ENCODE measurements at regions not wholly inside any gene's neighbourhood (a gene's known extent, or its start where the extent isn't known, plus 50 kb on each side); places are given as distances from the start of the nearest gene placed in this dataset.

- ChIA-PET RAD21 (ENCODE audit: low non-redundant PET in 1 of 2, low total read pairs in 2 of 2, uncharacterized antibody in 2 of 2, unreplicated experiment in 2 of 2) (no interaction called here), CTCF (no interaction called here)
- no peak for DNase-seq (ENCODE audit: low read depth, low spot score)
Measured at GRCh38 chr9:87442451-87442850, 55.2 kb upstream of the DAPK1 start.

More at GRCh38 chr9:87442451-87442850, 55.2 kb upstream of the DAPK1 start:
- H4K20me1 ChIP-seq (ENCODE audit: insufficient read depth), result no peaks in the 10 kb centered on the region
- no peaks in the 10 kb centered on the region for H3K4me1 ChIP-seq (ENCODE audit: control insufficient read depth in 1 of 2, insufficient read depth in 2 of 2, low read length in 2 of 2)
- no peak overlapping the region for H3K4me2 ChIP-seq (ENCODE audit: low read length)
- H3K9me3 ChIP-seq (ENCODE audit: control insufficient read depth in 1 of 2, insufficient read depth in 1 of 2, low read depth in 1 of 2, low read length in 2 of 2), result no peaks in the 10 kb centered on the region
- H3K27ac ChIP-seq (ENCODE audit: low read depth, low read length), result no peak overlapping the region
- H3K9ac ChIP-seq (ENCODE audit: low read length), result no peak overlapping the region
- TF ChIP-seq POLR2AphosphoS5 (IDR thresholded peaks at IDR 0.05; ENCODE audit: low read depth, low read length) (no peak), ZNF274 (IDR thresholded peaks at IDR 0.05; ENCODE audit: low read depth, low read length) (no peak), JUND (IDR thresholded peaks at IDR 0.05) (no peak), EGR1 (IDR thresholded peaks at IDR 0.05; ENCODE audit: low read depth) (no peak), ZFX (IDR thresholded peaks at IDR 0.05) (no peak), CBX3 (IDR thresholded peaks at IDR 0.05; ENCODE audit: low read depth) (no peak), SRF (IDR thresholded peaks at IDR 0.05; ENCODE audit: low read depth) (no peak), RAD21 (IDR thresholded peaks at IDR 0.05; ENCODE audit: low read depth) (no peak), EZH2phosphoT487 (IDR thresholded peaks at IDR 0.05; ENCODE audit: borderline replicate concordance) (no peak), TCF7L2 (IDR thresholded peaks at IDR 0.05; ENCODE audit: borderline replicate concordance, extremely low read depth, insufficient read depth, insufficient read length) (no peak), REST (IDR thresholded peaks at IDR 0.05; ENCODE audit: low read depth) (no peak), CTCF (IDR thresholded peaks at IDR 0.05 in 2 of 3, conservative IDR thresholded peaks at IDR 0.05 in 1 of 3; ENCODE audit: borderline replicate concordance in 1 of 3, insufficient read depth in 1 of 3, low read depth in 2 of 3, low read length in 2 of 3) (no peak), POLR2A (IDR thresholded peaks at IDR 0.05; ENCODE audit: borderline replicate concordance, extremely low read depth, insufficient read depth, insufficient read length) (no peak), SP1 (IDR thresholded peaks at IDR 0.05; ENCODE audit: low read depth) (no peak), EZH2 (IDR thresholded peaks at IDR 0.05) (no peak), MAX (IDR thresholded peaks at IDR 0.05) (no peak)
- TF ChIP-seq, protein P1, sequence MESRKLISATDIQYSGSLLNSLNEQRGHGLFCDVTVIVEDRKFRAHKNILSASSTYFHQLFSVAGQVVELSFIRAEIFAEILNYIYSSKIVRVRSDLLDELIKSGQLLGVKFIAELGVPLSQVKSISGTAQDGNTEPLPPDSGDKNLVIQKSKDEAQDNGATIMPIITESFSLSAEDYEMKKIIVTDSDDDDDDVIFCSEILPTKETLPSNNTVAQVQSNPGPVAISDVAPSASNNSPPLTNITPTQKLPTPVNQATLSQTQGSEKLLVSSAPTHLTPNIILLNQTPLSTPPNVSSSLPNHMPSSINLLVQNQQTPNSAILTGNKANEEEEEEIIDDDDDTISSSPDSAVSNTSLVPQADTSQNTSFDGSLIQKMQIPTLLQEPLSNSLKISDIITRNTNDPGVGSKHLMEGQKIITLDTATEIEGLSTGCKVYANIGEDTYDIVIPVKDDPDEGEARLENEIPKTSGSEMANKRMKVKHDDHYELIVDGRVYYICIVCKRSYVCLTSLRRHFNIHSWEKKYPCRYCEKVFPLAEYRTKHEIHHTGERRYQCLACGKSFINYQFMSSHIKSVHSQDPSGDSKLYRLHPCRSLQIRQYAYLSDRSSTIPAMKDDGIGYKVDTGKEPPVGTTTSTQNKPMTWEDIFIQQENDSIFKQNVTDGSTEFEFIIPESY (IDR thresholded peaks at IDR 0.05; ENCODE audit: extremely low read depth, insufficient replicate concordance, low read length), result no peak
- TF ChIP-seq, protein P2, sequence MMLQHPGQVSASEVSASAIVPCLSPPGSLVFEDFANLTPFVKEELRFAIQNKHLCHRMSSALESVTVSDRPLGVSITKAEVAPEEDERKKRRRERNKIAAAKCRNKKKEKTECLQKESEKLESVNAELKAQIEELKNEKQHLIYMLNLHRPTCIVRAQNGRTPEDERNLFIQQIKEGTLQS (IDR thresholded peaks at IDR 0.05), result no peak
- H3K79me2 ChIP-seq (ENCODE audit: insufficient read depth, low read length), result no peaks in the 10 kb centered on the region
- no peak for ATAC-seq
- BruUV-seq (replicated peaks), result no TSS peak
- intact Hi-C loops (cut with micrococcal nuclease), result no loop called here
- H3K9me2 ChIP-seq (ENCODE audit: insufficient read depth), result no peaks in the 10 kb centered on the region
- POLR2A ChIA-PET, result no interaction called here
- no peaks in the 10 kb centered on the region for H3K36me3 ChIP-seq (ENCODE audit: control insufficient read depth in 1 of 2, insufficient read depth in 2 of 2, low read length in 2 of 2)
- no peak overlapping the region for H3K4me3 ChIP-seq (replicated peaks in 1 of 2; ENCODE audit: low read depth in 1 of 2, low read length in 2 of 2)
- H2AFZ ChIP-seq (ENCODE audit: low read depth, low read length, poor library complexity, severe bottlenecking), result no peak overlapping the region
- no peaks in the 10 kb centered on the region for H3K27me3 ChIP-seq (ENCODE audit: insufficient read depth, low read length)

Measured in HCT116 (cell line).